HFFc6 (cell line): ENCODE measurements at regions not wholly inside any gene's neighbourhood (a gene's known extent, or its start where the extent isn't known, plus 50 kb on each side); places are given as distances from the start of the nearest gene placed in this dataset.

Experiments
- DNase-seq: peaks from one replicate; pipeline ENCODE4 v3.0.0-alpha.2; 2018
- H3K27ac Mint-ChIP-seq: 2 replicates; pipeline ENCODE4 v1.8.0; 2020; ENCODE audit warnings: mild to moderate bottlenecking, mixed read lengths
- H3K27me3 Mint-ChIP-seq: 2 replicates; pipeline ENCODE4 v1.8.0; 2021; ENCODE audit warnings: mild to moderate bottlenecking, moderate library complexity, mixed read lengths; ENCODE audit not compliant: insufficient read depth
- H3K36me3 Mint-ChIP-seq: 2 replicates; pipeline ENCODE4 v1.8.0; 2021; ENCODE audit warnings: low read depth, mixed read lengths
- H3K4me1 Mint-ChIP-seq: 2 replicates; pipeline ENCODE4 v1.8.0; 2020; ENCODE audit warnings: low read depth, mixed read lengths
- H3K4me3 Mint-ChIP-seq: 2 replicates; pipeline ENCODE4 v1.8.0; 2020; ENCODE audit warnings: mild to moderate bottlenecking, moderate library complexity, mixed read lengths
- H3K9me3 Mint-ChIP-seq: 2 replicates; pipeline ENCODE4 v1.8.0; 2020; ENCODE audit warnings: mild to moderate bottlenecking, mixed read lengths
- TF ChIP-seq, protein P1 (sequence below): fragments of 200-600 bp; sonication (generic); IDR thresholded peaks from 2 replicates; pipeline ENCODE4 v1.5.0; 2021; ENCODE audit warnings: antibody characterized with exemption, mild to moderate bottlenecking

DNA sequence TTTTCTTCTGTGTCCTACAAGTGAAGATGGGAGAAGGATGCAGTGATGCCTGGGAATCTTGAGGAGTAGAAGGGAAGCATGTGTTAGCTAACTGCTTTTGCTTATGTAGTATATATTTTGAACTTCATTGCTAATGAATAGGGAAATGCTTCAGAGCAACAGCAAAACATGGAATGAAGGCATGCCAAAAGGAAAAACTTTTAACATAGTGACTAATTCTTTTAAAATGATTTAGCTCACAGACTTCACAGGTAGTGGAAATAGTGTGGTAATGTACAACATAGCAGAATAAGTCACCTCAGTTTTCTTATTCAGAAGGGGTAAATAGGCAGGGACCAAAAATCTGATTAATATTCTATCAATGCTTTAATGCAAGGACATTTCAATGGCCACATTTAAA is 95.5 kb downstream of the LYPLAL1 start:
- Mint-ChIP-seq H3K4me3 (no peak overlapping the region), H3K27ac (no peak overlapping the region), H3K36me3 (no peaks in the 10 kb centered on the region), H3K4me1 (peaks cover 10% of the 10 kb centered on the region; the same call in 1 of the 2 replicates), H3K27me3 (no peaks in the 10 kb centered on the region; the same call in 1 of the 2 replicates), H3K9me3 (no peaks in the 10 kb centered on the region)
- TF ChIP-seq, protein P1, sequence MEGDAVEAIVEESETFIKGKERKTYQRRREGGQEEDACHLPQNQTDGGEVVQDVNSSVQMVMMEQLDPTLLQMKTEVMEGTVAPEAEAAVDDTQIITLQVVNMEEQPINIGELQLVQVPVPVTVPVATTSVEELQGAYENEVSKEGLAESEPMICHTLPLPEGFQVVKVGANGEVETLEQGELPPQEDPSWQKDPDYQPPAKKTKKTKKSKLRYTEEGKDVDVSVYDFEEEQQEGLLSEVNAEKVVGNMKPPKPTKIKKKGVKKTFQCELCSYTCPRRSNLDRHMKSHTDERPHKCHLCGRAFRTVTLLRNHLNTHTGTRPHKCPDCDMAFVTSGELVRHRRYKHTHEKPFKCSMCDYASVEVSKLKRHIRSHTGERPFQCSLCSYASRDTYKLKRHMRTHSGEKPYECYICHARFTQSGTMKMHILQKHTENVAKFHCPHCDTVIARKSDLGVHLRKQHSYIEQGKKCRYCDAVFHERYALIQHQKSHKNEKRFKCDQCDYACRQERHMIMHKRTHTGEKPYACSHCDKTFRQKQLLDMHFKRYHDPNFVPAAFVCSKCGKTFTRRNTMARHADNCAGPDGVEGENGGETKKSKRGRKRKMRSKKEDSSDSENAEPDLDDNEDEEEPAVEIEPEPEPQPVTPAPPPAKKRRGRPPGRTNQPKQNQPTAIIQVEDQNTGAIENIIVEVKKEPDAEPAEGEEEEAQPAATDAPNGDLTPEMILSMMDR = no peak
- no peak for DNase-seq

DNA sequence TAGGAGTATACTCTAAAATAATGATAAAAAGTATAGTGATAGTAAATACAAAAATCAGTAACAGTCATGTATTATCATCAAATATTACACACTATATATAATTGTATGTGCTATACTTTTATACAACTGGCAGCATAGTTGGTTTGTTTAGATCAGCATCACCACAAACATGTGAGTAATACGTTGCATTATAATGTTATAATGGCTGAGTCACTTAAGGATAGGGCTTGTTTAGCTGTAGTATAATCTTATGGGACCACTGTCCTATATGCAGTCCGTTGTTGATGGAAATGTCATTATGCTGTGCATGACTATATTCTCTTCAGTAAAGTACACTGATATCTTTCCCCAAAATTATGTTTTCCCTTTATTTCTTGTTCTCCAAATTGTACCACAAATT is 92.8 kb downstream of the LYPLAL1 start:
- Mint-ChIP-seq H3K27ac (no peak overlapping the region), H3K27me3 (no peaks in the 10 kb centered on the region; the same call in none of the 2 replicates), H3K4me1 (peaks cover 3% of the 10 kb centered on the region; the same call in 1 of the 2 replicates), H3K4me3 (no peak overlapping the region), H3K9me3 (peaks cover 13% of the 10 kb centered on the region), H3K36me3 (no peaks in the 10 kb centered on the region)
- TF ChIP-seq, protein P1 = no peak
- DNase-seq = no peak

- DNase-seq = no peak
- H3K4me3 Mint-ChIP-seq = no peak overlapping the region
- H3K27ac Mint-ChIP-seq = no peak overlapping the region
- no peaks in the 10 kb centered on the region; the same call in 1 of the 2 replicates for H3K4me1 Mint-ChIP-seq
- H3K27me3 Mint-ChIP-seq = no peaks in the 10 kb centered on the region; the same call in none of the 2 replicates
- H3K9me3 Mint-ChIP-seq = peaks cover 17% of the 10 kb centered on the region
- TF ChIP-seq, protein P1 = no peak
- no peaks in the 10 kb centered on the region for H3K36me3 Mint-ChIP-seq
Observed at GRCh38 chr1:219265026-219265515, 91.4 kb downstream of the LYPLAL1 start.

- no peaks in the 10 kb centered on the region; the same call in none of the 2 replicates for H3K27me3 Mint-ChIP-seq
- H3K27ac Mint-ChIP-seq = no peak overlapping the region
- H3K4me3 Mint-ChIP-seq = no peak overlapping the region
- H3K36me3 Mint-ChIP-seq = no peaks in the 10 kb centered on the region
- DNase-seq = no peak
- H3K4me1 Mint-ChIP-seq = no peaks in the 10 kb centered on the region; the same call in 1 of the 2 replicates
- TF ChIP-seq, protein P1 = no peak
- peaks cover 17% of the 10 kb centered on the region for H3K9me3 Mint-ChIP-seq
Observed at GRCh38 chr1:219264561-219264960, 90.9 kb downstream of the LYPLAL1 start.
